HS-5 (cell line): ENCODE measurements at regions not wholly inside any gene's neighbourhood (a gene's known extent, or its start where the extent isn't known, plus 50 kb on each side); places are given as distances from the start of the nearest gene placed in this dataset.
"Not testable (repeated sequence)": the region's sequence is repeated elsewhere in the genome, so short reads cannot be mapped to it uniquely, and the experiment has no call there.

Experiments
- DNase-seq: peaks from one replicate; pipeline ENCODE4 v3.0.0-alpha.2; 2012; ENCODE audit warnings: low read depth

GRCh38 chr9:18032636-18033035, 441.3 kb upstream of the ADAMTSL1 start:
- DNase-seq = no peak

- DNase-seq = no peak
Measured at GRCh38 chr9:18036422-18037187, 437.3 kb upstream of the ADAMTSL1 start.

DNA sequence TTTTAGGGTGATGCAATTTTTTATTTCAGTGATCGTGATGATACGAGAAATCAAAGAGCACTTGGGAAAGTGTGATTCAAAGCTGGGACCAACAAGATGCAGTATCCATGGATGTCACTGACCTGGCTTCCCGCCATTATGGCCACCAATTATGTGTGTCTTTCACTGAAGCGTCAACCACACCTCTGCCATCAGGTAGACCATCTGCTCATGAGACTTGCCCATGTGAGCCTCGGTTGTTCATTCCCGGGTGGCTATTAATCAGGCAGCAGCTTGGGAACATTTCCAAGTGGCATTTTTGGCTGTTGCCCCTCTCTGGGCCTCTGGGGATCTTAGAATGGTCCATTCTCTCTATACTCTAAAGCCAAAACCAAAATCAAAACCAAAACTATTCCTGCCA, 436.0 kb upstream of the ADAMTSL1 start:
- DNase-seq = no peak

- no peak for DNase-seq
Measured at GRCh38 chr9:18040327-18040726, 433.6 kb upstream of the ADAMTSL1 start.

GRCh38 chr9:18043978-18044377, 430.0 kb upstream of the ADAMTSL1 start:
- DNase-seq = no peak

DNA sequence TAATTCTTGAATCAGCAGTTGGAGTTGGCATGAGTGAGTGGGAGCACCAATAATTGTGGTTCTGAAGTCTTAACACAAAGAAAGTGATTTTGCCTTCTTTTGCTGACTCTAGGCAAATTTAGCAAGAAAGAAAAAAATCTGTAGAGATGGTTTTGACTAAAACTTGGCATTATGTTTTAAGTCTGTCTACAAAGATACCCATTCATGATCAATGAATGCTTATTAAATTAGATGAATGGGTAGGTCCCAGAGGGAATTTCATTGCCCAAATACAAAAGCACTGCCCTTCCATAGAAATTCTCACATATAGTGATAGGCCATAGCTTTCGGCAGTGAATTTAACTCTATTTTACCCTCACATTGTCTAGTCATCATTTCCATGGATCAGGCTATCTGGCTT, 428.6 kb upstream of the ADAMTSL1 start:
- no peak for DNase-seq

- no peak for DNase-seq
Measured at GRCh38 chr9:18046068-18046467, 427.9 kb upstream of the ADAMTSL1 start.

GRCh38 chr9:18051638-18052037, 422.3 kb upstream of the ADAMTSL1 start:
- DNase-seq = no peak

GRCh38 chr9:18052060-18052459, 421.9 kb upstream of the ADAMTSL1 start:
- no peak for DNase-seq

- DNase-seq = no peak
Measured at GRCh38 chr9:18056269-18056992, 417.5 kb upstream of the ADAMTSL1 start.

DNA sequence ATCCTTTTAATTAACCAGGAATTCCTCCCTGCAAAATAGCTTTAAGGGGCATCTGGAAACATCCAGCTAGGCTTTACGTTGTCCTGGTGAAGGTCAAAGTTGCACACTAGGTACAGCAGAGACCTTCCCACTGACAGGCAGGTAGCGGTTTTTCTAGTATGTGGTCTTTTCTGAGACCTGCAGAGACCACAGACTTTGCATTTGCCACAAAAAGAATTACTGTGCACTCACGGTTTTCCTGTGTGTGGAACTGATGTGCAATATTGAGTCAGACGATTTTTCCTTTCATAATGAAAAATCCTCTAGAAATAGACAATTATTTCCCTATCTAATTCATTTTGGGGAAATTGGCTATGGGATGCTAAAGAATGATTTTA, 417.0 kb upstream of the ADAMTSL1 start:
- DNase-seq = no peak

GRCh38 chr9:18058564-18059442, 415.1 kb upstream of the ADAMTSL1 start:
- DNase-seq = no peak

- DNase-seq = no peak
Measured at GRCh38 chr9:18059447-18059846, 414.5 kb upstream of the ADAMTSL1 start.

GRCh38 chr9:18060269-18060934, 413.6 kb upstream of the ADAMTSL1 start:
- no peak for DNase-seq

- DNase-seq = no peak
Measured at GRCh38 chr9:18061332-18061731, 412.6 kb upstream of the ADAMTSL1 start.

- no peak for DNase-seq
Measured at GRCh38 chr9:18061856-18062255, 412.1 kb upstream of the ADAMTSL1 start.

- no peak for DNase-seq
Measured at GRCh38 chr9:18063856-18064390, 410.0 kb upstream of the ADAMTSL1 start.

DNA sequence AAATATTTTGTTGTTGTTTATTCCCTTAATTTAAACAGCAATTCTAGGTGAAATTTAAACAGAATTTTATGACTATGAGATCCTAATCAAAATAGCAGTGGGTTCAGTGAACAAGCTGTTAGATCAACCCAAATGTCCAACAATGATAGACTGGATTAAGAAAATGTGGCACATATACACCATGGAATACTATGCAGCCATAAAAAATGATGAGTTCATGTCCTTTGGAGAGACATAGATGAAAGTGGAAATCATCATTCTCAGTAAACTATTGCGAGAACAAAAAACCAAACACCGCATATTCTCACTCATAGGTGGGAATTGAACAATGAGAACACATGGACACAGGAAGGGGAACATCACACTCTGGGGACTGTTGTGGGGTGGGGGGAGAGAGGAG, 407.3 kb upstream of the ADAMTSL1 start:
- DNase-seq = not testable (repeated sequence)

DNA sequence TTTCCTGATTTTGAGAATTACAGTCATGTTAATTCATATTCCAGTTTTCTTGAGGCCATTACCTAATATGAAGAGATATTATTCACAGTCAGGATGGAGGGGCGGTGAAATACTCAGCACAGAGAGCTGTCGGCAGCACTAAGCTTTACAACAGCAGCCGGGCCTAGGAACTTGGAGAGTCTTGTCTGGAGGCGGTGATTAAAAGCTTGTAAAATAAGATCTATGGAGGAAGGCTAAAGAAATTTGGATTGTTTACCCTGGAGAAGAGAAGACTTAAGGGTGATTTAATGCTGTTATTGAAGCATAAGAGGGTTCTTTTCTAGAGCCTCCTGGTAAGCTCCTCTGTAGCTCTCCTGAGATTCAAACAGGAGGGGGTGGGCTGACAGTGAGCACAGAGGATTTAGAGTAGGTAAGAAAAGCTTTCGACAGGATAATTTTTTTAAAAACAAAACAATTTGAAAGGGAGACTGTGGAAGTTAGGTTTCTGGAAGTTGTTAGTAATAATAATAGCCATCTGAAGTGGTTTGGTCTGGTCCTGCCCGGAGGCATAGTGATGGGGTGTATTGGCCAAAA, 406.3 kb upstream of the ADAMTSL1 start:
- no peak for DNase-seq

DNA sequence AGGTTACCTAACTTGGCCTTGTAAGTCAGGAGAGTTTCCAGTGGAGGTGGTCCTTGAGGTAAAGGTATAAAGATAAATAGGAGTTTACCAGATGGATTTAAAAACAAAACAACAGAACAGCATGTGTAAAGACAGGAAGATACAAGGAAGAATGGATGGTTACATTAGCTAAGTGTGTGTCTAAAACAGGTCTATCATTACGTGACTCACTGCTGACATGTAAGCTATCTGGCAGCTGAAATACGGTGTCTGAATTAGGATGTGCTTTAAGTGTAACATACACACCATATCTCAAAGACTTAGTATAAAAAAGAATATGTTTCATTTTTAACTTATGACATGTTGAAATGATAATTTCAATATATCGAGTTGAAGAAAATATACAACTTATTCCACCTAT, 405.1 kb upstream of the ADAMTSL1 start:
- no peak for DNase-seq

GRCh38 chr9:18071651-18072060, 402.3 kb upstream of the ADAMTSL1 start:
- peak; percentile 70 for DNase-seq
